Esophagus muscularis mucosa (tissue), 3 donors: ENCODE measurements at regions not wholly inside any gene's neighbourhood (a gene's known extent, or its start where the extent isn't known, plus 50 kb on each side); places are given as distances from the start of the nearest gene placed in this dataset.

Experiments used
- CTCF ChIP-seq, 3 experiments: fragments of 200-600 bp in 2 of 3; fragments of 450-650 bp in 1 of 3; sonication (generic) in 2 of 3; IDR thresholded peaks; one replicate each; pipeline ENCODE4 v1.5.1; 2017 to 2019; ENCODE audit warnings: antibody characterized with exemption in 3 of 3, mild to moderate bottlenecking in 2 of 3, moderate library complexity in 1 of 3
- POLR2A ChIP-seq: fragments of 450-650 bp; IDR thresholded peaks from one replicate; pipeline ENCODE4 v1.6.1; 2017; ENCODE audit warnings: antibody characterized with exemption, moderate library complexity, mild to moderate bottlenecking, low read depth
- POLR2AphosphoS5 ChIP-seq, 2 donors: sonication (generic); formaldehyde crosslinking; IDR thresholded peaks; one replicate each; pipeline ENCODE4 v1.6.1; 2017; ENCODE audit warnings: antibody characterized with exemption in 2 of 2

DNA sequence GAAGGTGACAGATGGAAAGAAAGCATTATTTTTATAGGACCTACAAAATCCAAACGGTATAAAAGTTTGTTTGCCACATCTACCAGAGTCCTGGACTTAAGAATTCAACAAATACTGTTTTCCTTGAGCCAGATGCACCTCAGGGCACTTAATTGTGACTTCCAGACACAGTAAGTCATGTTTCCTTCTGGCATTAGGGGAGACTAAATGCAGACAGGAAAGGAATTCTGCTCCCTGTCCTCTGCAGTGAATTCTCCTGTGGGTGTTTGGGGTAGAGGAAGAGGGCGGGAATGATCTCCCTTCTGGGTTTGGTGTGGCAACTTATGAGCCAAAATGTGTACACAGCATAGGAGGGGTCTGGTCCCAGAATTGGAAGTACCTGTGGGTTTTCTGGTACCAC, 93.9 kb upstream of the ZDHHC17 start:
- TF ChIP-seq CTCF (IDR thresholded peaks at IDR 0.05) (no peak), POLR2A (no peak), POLR2AphosphoS5 (IDR thresholded peaks at IDR 0.05) (no peak)
